ENCODE measurements at regions not wholly inside any gene's neighbourhood (a gene's known extent, or its start where the extent isn't known, plus 50 kb on each side); places are given as distances from the start of the nearest gene placed in this dataset.

GRCh38 chr12:125431516-125431915, 366.3 kb downstream of the AACS start:
- no peak for TF ChIP-seq CTCF (IDR thresholded peaks at IDR 0.05; ENCODE audit: control extremely low read depth in 1 of 3, insufficient read depth in 1 of 3, low read depth in 1 of 3, low read length in 3 of 3)
- no peak for TF ChIP-seq POU5F1 (IDR thresholded peaks at IDR 0.05; ENCODE audit: low read depth, low read length)
- TF ChIP-seq HDAC6 (IDR thresholded peaks at IDR 0.05; ENCODE audit: low read depth, low read length) = no peak
- TF ChIP-seq POLR2AphosphoS5 (IDR thresholded peaks at IDR 0.05; ENCODE audit: low read depth, low read length) = no peak
- TF ChIP-seq SP1 (IDR thresholded peaks at IDR 0.05; ENCODE audit: low read depth, low read length) = no peak
- TF ChIP-seq TAF7 (optimal IDR thresholded peaks at IDR 0.05; ENCODE audit: borderline replicate concordance, low read depth, low read length) = no peak
- no peak for TF ChIP-seq MAFK (IDR thresholded peaks at IDR 0.05; ENCODE audit: low read depth, low read length)
- TF ChIP-seq POLR2A (IDR thresholded peaks at IDR 0.05; ENCODE audit: control extremely low read depth in 1 of 2, low read depth in 2 of 2, low read length in 2 of 2) = no peak
